Memory B cell (primary cell): ENCODE measurements at regions not wholly inside any gene's neighbourhood (a gene's known extent, or its start where the extent isn't known, plus 50 kb on each side); places are given as distances from the start of the nearest gene placed in this dataset.
"Not testable (repeated sequence)": the region's sequence is repeated elsewhere in the genome, so short reads cannot be mapped to it uniquely, and the experiment has no call there.

Experiments
- ATAC-seq: fragments of 150-1000 bp; cut with Tn5 transposase; 2 replicates; pipeline ENCODE4 v1.10.0; 2021; ENCODE audit warnings: low read depth, mild to moderate bottlenecking, moderate library complexity
- DNase-seq, 2 donors: peaks; one replicate each; pipeline ENCODE4 v3.0.0; 2022; ENCODE audit warnings: low spot score in 2 of 2
- H3K27ac Mint-ChIP-seq: one replicate; pipeline ENCODE4 v1.8.0; 2022; ENCODE audit warnings: mild to moderate bottlenecking, moderate library complexity, mixed read lengths
- H3K27me3 Mint-ChIP-seq: one replicate; pipeline ENCODE4 v1.8.0; 2022; ENCODE audit warnings: mixed read lengths
- H3K36me3 Mint-ChIP-seq: one replicate; pipeline ENCODE4 v1.8.0; 2022; ENCODE audit warnings: mild to moderate bottlenecking, mixed read lengths
- H3K4me1 Mint-ChIP-seq: one replicate; pipeline ENCODE4 v1.8.0; 2022; ENCODE audit warnings: mixed read lengths
- H3K4me3 Mint-ChIP-seq: one replicate; pipeline ENCODE4 v1.8.0; 2022; ENCODE audit warnings: mild to moderate bottlenecking, moderate library complexity, mixed read lengths
- H3K9me3 Mint-ChIP-seq: one replicate; pipeline ENCODE4 v1.8.0; 2022; ENCODE audit warnings: mixed read lengths

- H3K9me3 Mint-ChIP-seq = no peaks in the 10 kb centered on the region
- peaks cover 1% of the 10 kb centered on the region for H3K27me3 Mint-ChIP-seq
- peaks cover 4% of the 10 kb centered on the region for H3K4me1 Mint-ChIP-seq
- H3K36me3 Mint-ChIP-seq = no peaks in the 10 kb centered on the region
- H3K27ac Mint-ChIP-seq = no peak overlapping the region
- no peak overlapping the region for H3K4me3 Mint-ChIP-seq
- DNase-seq (no peak), ATAC-seq (peak; percentile 68)
These were observed 68.2 kb upstream of the EED start for GRCh38 chr11:86176165-86176884.

DNA sequence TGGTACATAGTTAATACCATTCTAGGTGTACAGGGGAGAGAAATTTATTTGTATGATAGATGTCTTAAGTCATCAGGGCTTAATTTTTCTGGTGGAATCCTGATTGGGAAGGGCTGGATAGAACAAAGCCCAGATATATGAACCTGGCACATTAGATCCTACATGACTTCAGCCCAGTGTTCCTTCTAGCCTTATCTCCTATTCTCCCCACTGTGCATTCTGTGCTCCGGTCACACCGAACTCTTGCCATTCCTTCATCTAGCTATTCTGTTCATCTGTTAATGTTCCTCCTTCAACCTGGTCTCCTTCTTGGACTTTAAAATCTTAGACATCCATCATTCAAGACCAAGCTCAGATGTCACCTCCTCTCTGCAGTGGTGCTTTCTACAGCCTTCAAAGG is 68.9 kb upstream of the EED start:
- Mint-ChIP-seq H3K9me3 (no peaks in the 10 kb centered on the region), H3K27me3 (peaks cover 1% of the 10 kb centered on the region), H3K4me3 (no peak overlapping the region), H3K27ac (no peak overlapping the region), H3K4me1 (peaks cover 4% of the 10 kb centered on the region), H3K36me3 (no peaks in the 10 kb centered on the region)
- no peak for ATAC-seq
- no peak for DNase-seq

DNA sequence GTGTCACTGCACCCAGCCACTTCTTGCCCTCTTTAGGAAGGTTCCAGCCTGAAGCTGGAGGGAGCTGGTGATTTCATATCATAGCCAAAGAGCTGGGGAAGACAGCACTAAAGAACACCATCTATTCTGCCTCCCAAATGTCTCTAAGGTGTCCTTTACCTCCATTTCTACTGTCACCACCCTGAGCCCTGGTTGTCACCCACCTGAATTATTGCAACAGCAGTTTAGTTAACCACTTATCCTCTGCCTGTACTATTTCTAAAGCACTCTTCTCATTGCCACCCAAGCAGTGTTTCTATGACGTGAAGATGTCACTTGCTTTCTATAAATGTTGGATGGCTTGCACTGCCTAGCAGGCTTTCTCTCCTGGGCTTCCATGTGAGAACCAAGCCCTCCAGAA is 69.4 kb upstream of the EED start:
- H3K4me3 Mint-ChIP-seq = no peak overlapping the region
- peaks cover 4% of the 10 kb centered on the region for H3K4me1 Mint-ChIP-seq
- DNase-seq (no peak), ATAC-seq (no peak)
- H3K9me3 Mint-ChIP-seq = no peaks in the 10 kb centered on the region
- no peak overlapping the region for H3K27ac Mint-ChIP-seq
- peaks cover 1% of the 10 kb centered on the region for H3K27me3 Mint-ChIP-seq
- no peaks in the 10 kb centered on the region for H3K36me3 Mint-ChIP-seq

DNA sequence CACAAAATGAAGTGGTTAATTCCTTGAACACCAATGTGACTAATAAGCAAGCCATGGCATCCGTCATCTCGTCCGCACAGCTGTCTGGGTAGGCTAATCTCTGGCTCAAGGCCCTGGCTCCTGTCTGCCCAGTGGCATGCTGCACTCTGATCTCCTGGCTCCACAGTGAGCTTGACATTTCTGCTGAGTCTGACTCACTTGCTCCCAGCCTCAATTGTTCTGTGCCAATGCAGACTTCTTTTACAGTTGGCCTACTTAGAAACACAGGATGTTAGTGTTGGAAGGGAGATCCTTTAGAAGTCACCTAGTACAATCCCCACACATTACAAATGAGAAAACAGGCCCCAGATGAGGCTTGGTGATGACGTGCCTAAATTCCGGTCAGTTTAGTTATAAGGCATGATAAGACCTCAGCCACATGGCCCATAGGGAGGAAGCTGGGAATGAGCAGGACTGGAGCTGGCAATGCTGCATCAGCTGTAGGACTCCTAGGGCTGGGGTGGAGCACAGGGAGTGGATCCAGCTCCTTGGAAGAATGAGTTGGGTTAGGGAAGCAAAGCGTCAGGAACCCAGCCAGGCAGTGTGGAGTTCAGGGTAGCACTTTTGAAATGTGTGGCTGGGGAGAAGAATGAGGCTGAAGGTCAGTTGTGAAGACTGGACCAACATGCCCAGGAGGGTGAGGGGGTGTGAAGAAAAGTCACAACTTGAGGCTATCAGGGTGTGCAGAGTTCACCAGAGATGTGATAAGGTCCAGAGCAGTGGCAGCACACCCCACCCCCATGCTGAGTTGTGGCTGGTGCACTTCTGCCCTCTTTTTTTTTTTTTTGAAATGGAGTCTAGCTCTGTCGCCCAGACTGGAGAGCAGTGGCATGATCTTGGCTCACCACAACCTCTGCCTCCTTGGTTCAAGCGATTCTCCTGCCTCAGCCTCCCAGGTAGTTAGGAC is 70.2 kb upstream of the EED start:
- ATAC-seq (no peak), DNase-seq (no peak)
- no peaks in the 10 kb centered on the region for H3K9me3 Mint-ChIP-seq
- no peak overlapping the region for H3K4me3 Mint-ChIP-seq
- peaks cover 1% of the 10 kb centered on the region for H3K27me3 Mint-ChIP-seq
- H3K27ac Mint-ChIP-seq = no peak overlapping the region
- no peaks in the 10 kb centered on the region for H3K36me3 Mint-ChIP-seq
- H3K4me1 Mint-ChIP-seq = peaks cover 4% of the 10 kb centered on the region

DNA sequence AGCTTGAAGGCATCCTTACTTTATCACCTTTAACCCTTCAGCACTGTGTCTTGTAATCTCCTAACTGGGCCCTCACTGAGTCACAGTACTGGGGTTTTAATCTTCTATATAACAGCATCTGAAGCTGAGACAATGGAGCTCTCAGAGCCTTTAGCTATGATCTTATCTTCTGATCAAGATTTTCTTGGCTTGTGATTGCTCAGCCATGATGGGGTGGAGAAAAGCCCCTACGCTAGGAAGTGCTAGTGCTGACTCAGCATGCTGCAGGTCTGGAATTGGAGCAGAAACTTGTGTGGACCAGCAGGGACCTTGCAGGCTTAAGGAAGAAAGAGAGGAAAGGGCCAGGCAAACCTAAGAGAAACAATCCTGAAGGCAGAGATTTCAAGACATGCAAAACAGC is 71.7 kb upstream of the EED start:
- ATAC-seq (no peak), DNase-seq (no peak)
- Mint-ChIP-seq H3K9me3 (no peaks in the 10 kb centered on the region), H3K27me3 (peaks cover 1% of the 10 kb centered on the region), H3K4me3 (no peak overlapping the region), H3K36me3 (no peaks in the 10 kb centered on the region), H3K4me1 (peaks cover 4% of the 10 kb centered on the region), H3K27ac (no peak overlapping the region)

DNA sequence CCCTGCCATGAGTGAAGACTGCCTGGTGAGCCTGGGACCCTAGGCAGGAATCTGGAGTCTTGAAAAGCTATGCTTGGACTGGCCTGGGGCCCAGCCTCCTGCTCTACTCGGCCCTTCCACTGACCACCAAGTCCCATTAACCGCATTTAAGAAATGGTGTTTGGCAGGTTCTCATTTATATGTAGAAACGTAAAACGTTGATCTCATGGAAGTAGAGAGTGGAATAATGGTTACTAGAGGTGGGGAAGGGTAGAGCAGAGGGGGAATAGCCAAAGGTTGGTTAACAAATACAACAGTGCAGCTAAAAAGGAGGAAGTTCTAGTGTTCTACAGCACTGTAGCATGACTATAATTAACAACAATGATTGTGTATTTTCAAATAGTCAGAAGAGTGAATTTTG is 72.9 kb upstream of the EED start:
- Mint-ChIP-seq H3K4me1 (peaks cover 4% of the 10 kb centered on the region), H3K4me3 (no peak overlapping the region), H3K36me3 (no peaks in the 10 kb centered on the region), H3K27me3 (peaks cover 1% of the 10 kb centered on the region), H3K27ac (no peak overlapping the region), H3K9me3 (no peaks in the 10 kb centered on the region)
- ATAC-seq (no peak), DNase-seq (no peak)

GRCh38 chr11:86167499-86168164 is 76.9 kb upstream of the EED start:
- Mint-ChIP-seq H3K36me3 (no peaks in the 10 kb centered on the region), H3K27me3 (no peaks in the 10 kb centered on the region), H3K4me3 (no peak overlapping the region), H3K9me3 (no peaks in the 10 kb centered on the region), H3K4me1 (no peaks in the 10 kb centered on the region), H3K27ac (no peak overlapping the region)
- ATAC-seq = no peak
- DNase-seq = no peak

DNA sequence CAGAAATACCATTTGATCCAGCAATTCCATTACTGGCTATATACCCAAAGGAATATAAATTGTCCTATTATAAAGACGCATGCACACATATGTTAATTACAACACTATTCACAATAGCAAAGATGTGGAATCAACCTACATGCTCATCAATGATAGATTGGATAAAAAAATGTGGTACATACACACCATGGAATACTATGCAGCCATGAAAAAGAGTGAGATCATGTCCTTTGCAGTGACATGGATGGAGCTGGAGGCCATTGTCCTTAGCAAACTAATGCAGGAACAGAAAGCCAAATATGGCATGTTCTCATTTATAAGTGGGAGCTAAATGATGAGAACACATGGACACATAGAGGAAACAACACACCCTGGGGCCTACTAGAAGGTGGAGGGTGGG is 78.3 kb upstream of the EED start:
- not testable (repeated sequence) for ATAC-seq, H3K4me1 Mint-ChIP-seq, H3K36me3 Mint-ChIP-seq, DNase-seq, H3K9me3 Mint-ChIP-seq, H3K27ac Mint-ChIP-seq, H3K27me3 Mint-ChIP-seq, H3K4me3 Mint-ChIP-seq

GRCh38 chr11:86164106-86164505 is 80.4 kb upstream of the EED start:
- ATAC-seq (no peak), DNase-seq (no peak)
- no peaks in the 10 kb centered on the region for H3K36me3 Mint-ChIP-seq
- H3K4me1 Mint-ChIP-seq = peaks cover 12% of the 10 kb centered on the region
- no peaks in the 10 kb centered on the region for H3K9me3 Mint-ChIP-seq
- H3K27me3 Mint-ChIP-seq = no peaks in the 10 kb centered on the region
- no peak overlapping the region for H3K4me3 Mint-ChIP-seq
- no peak overlapping the region for H3K27ac Mint-ChIP-seq

GRCh38 chr11:86163221-86163876 is 81.2 kb upstream of the EED start:
- not testable (repeated sequence) for H3K4me3 Mint-ChIP-seq, DNase-seq, ATAC-seq, H3K9me3 Mint-ChIP-seq, H3K36me3 Mint-ChIP-seq, H3K27me3 Mint-ChIP-seq, H3K27ac Mint-ChIP-seq
- peaks cover 17% of the 10 kb centered on the region for H3K4me1 Mint-ChIP-seq

DNA sequence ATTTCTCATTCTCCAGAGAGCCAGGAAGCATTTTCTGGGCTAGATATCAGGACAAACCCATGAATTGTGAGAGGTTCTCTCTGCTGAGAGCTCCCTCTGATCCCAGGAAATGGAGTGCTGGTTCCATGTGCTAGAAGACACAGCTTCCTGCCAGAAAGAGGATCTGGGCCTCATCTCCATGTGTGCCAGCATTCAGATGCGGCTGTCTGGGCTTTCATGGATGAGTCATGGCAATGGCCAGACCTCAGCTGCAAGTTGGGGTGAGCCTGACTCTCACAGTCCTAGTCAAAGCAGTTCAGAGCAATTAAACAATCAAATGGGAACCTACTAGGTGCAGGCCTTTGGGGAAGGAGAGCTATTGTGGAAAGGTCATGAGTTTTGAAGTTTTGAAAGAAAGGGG is 82.3 kb upstream of the EED start:
- Mint-ChIP-seq H3K4me1 (peaks cover 17% of the 10 kb centered on the region), H3K9me3 (peaks cover 2% of the 10 kb centered on the region), H3K27me3 (no peaks in the 10 kb centered on the region), H3K36me3 (no peaks in the 10 kb centered on the region), H3K4me3 (no peak overlapping the region), H3K27ac (no peak overlapping the region)
- DNase-seq (no peak), ATAC-seq (no peak)

- DNase-seq (no peak), ATAC-seq (no peak)
- peaks cover 2% of the 10 kb centered on the region for H3K9me3 Mint-ChIP-seq
- peaks cover 17% of the 10 kb centered on the region for H3K4me1 Mint-ChIP-seq
- H3K27ac Mint-ChIP-seq = no peak overlapping the region
- no peaks in the 10 kb centered on the region for H3K36me3 Mint-ChIP-seq
- H3K27me3 Mint-ChIP-seq = no peaks in the 10 kb centered on the region
- H3K4me3 Mint-ChIP-seq = no peak overlapping the region
These were observed 82.7 kb upstream of the EED start for GRCh38 chr11:86161837-86162236.

DNA sequence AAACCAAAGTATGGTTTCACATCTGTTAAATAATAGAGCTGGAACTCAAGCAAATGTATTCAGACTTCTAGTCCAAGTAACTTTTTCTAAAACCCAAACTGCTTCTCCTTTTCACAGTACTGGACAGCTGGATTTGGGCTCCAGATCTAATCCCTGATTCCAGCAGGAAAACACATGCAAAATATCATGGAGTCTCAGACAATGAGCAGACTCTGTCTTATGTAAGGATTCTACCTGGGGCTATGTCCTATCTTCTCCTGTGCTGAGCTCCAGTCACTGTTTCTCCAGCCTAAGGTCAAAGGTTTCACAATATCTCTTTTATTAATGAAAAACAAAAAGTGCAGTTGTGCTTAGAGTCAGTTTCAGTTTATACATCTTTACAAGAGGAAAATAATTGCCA is 83.2 kb upstream of the EED start:
- H3K36me3 Mint-ChIP-seq = no peaks in the 10 kb centered on the region
- ATAC-seq = no peak
- no peak for DNase-seq
- H3K27ac Mint-ChIP-seq = no peak overlapping the region
- peaks cover 21% of the 10 kb centered on the region for H3K4me1 Mint-ChIP-seq
- peaks cover 2% of the 10 kb centered on the region for H3K9me3 Mint-ChIP-seq
- H3K27me3 Mint-ChIP-seq = no peaks in the 10 kb centered on the region
- no peak overlapping the region for H3K4me3 Mint-ChIP-seq
